Prostate gland (tissue), 2 donors: ENCODE measurements at regions not wholly inside any gene's neighbourhood (a gene's known extent, or its start where the extent isn't known, plus 50 kb on each side); places are given as distances from the start of the nearest gene placed in this dataset.

Experiments used
- CTCF ChIP-seq, 4 experiments: fragments of 200-600 bp in 2 of 4; fragments of 450-650 bp in 2 of 4; sonication (generic) in 2 of 4; IDR thresholded peaks; 1 replicate in 3 of 4; 2 replicates in 1 of 4; pipeline ENCODE4 v1.5.1; 2016 to 2019; ENCODE audit warnings: antibody characterized with exemption in 4 of 4, mild to moderate bottlenecking in 2 of 4, moderate library complexity in 2 of 4
- POLR2AphosphoS5 ChIP-seq: sonication (generic); formaldehyde crosslinking; IDR thresholded peaks from one replicate; pipeline ENCODE4 v1.6.1; 2017; ENCODE audit warnings: antibody characterized with exemption

GRCh38 chr18:59040770-59041148 lies 98.9 kb upstream of the SEC11C start:
- TF ChIP-seq CTCF (IDR thresholded peaks at IDR 0.05) (no peak), POLR2AphosphoS5 (no peak)
